Peyer's patch (tissue), 4 donors: ENCODE measurements at regions not wholly inside any gene's neighbourhood (a gene's known extent, or its start where the extent isn't known, plus 50 kb on each side); places are given as distances from the start of the nearest gene placed in this dataset.

ENCODE experiments used
- POLR2A ChIP-seq, 2 donors: fragments of 450-650 bp; IDR thresholded peaks; one replicate each; pipeline ENCODE4 v1.5.1; 2017; ENCODE audit warnings: antibody characterized with exemption in 2 of 2, mild to moderate bottlenecking in 2 of 2, moderate library complexity in 2 of 2
- TF ChIP-seq, protein P1 (sequence below), 6 experiments: fragments of 450-650 bp in 4 of 6; fragments of 200-600 bp in 2 of 6; sonication (generic) in 1 of 6; IDR thresholded peaks; one replicate each; pipeline ENCODE4 v1.5.1; 2017 to 2019; ENCODE audit warnings: antibody characterized with exemption in 6 of 6, mild to moderate bottlenecking in 3 of 6, moderate library complexity in 1 of 6

DNA sequence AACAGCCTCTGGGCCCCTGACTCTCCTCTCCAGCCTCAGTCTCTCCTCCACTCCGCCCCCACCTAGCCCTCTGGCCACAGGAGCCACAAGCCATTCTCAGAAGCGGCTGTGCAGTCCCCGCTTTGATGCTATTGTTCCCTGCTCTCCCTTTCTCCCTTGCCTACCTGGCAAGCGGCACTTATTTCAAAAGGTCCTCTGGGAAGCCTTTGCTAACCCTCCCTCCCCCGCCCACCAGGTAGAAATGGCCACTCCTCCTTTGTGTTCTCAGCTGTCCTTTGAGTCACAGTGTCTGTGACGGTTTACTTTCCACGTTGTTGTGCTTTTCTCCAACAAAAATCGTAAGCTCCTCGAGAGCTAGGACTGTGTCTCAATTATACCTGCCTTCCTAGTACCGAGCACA lies 338.4 kb upstream of the PROX1 start:
- TF ChIP-seq, protein P1, sequence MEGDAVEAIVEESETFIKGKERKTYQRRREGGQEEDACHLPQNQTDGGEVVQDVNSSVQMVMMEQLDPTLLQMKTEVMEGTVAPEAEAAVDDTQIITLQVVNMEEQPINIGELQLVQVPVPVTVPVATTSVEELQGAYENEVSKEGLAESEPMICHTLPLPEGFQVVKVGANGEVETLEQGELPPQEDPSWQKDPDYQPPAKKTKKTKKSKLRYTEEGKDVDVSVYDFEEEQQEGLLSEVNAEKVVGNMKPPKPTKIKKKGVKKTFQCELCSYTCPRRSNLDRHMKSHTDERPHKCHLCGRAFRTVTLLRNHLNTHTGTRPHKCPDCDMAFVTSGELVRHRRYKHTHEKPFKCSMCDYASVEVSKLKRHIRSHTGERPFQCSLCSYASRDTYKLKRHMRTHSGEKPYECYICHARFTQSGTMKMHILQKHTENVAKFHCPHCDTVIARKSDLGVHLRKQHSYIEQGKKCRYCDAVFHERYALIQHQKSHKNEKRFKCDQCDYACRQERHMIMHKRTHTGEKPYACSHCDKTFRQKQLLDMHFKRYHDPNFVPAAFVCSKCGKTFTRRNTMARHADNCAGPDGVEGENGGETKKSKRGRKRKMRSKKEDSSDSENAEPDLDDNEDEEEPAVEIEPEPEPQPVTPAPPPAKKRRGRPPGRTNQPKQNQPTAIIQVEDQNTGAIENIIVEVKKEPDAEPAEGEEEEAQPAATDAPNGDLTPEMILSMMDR (IDR thresholded peaks at IDR 0.05) = no peak
- no peak for TF ChIP-seq POLR2A (IDR thresholded peaks at IDR 0.05)
